ENCODE measurements at regions not wholly inside any gene's neighbourhood (a gene's known extent, or its start where the extent isn't known, plus 50 kb on each side); places are given as distances from the start of the nearest gene placed in this dataset.

DNA sequence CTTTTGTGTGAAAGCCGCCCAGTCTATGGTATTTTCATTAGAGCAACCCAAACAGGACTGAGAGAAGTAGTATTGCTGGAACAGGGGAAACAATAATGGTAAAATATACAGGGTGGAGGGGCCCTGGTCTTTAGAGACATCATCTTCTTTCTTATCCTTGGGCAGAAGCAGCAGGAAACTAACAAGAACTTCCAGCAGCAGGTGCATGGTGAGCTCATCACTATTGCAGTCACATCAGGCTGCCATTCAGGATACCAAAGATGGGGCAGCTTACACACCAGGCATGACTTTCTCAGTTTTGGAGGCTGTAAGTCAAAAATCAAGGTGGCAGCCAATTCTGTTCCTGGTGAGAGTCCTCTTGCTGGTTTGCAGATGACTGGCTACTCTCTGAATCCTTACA, 478.3 kb upstream of the RUNX1 start:
- Histone ChIP-seq H3K4me3 (no peak overlapping the region), H3K36me3 (no peaks in the 10 kb centered on the region), H3K27me3 (no peaks in the 10 kb centered on the region), H3K4me1 (peaks cover 12% of the 10 kb centered on the region), H3K9me3 (no peaks in the 10 kb centered on the region), H3K27ac (no peak overlapping the region)
- TF ChIP-seq EP300 (IDR thresholded peaks at IDR 0.05) = no peak
- TF ChIP-seq POLR2AphosphoS5 (IDR thresholded peaks at IDR 0.05) = no peak
- TF ChIP-seq, protein P1, sequence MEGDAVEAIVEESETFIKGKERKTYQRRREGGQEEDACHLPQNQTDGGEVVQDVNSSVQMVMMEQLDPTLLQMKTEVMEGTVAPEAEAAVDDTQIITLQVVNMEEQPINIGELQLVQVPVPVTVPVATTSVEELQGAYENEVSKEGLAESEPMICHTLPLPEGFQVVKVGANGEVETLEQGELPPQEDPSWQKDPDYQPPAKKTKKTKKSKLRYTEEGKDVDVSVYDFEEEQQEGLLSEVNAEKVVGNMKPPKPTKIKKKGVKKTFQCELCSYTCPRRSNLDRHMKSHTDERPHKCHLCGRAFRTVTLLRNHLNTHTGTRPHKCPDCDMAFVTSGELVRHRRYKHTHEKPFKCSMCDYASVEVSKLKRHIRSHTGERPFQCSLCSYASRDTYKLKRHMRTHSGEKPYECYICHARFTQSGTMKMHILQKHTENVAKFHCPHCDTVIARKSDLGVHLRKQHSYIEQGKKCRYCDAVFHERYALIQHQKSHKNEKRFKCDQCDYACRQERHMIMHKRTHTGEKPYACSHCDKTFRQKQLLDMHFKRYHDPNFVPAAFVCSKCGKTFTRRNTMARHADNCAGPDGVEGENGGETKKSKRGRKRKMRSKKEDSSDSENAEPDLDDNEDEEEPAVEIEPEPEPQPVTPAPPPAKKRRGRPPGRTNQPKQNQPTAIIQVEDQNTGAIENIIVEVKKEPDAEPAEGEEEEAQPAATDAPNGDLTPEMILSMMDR (IDR thresholded peaks at IDR 0.05) = no peak
- no peak for TF ChIP-seq POLR2A (IDR thresholded peaks at IDR 0.05)
- 100% methylated on average over 1 of the region's 1 CpG for WGBS
- DNase-seq (ENCODE audit: low spot score in 2 of 2) = no peak

DNA sequence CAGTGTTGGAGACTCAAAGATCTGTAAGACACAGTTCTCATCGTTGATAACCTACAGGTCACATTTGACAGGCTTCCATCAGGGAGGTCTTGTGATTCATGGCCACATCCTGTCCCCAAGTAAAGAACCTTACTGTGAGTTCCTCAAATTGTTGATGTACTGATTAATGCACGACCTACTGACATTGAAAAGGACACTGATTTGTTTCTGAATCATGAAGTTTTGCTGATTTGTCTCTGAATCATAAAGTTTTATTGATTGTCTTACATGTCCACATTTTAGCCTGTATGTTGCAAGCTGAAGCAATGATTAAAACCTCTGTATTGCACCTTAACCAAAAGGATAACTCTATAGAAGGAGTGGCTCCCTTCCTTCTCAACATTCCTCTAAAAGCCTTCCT, 476.3 kb upstream of the RUNX1 start:
- Histone ChIP-seq H3K9me3 (no peaks in the 10 kb centered on the region), H3K4me1 (peaks cover 12% of the 10 kb centered on the region), H3K36me3 (no peaks in the 10 kb centered on the region), H3K4me3 (no peak overlapping the region), H3K27ac (no peak overlapping the region), H3K27me3 (no peaks in the 10 kb centered on the region)
- DNase-seq (ENCODE audit: low spot score in 2 of 2) = no peak
- WGBS = 46% methylated on average over 2 of the region's 2 CpGs
- TF ChIP-seq, protein P1 (IDR thresholded peaks at IDR 0.05) = no peak
- TF ChIP-seq POLR2AphosphoS5 (IDR thresholded peaks at IDR 0.05) (no peak), EP300 (IDR thresholded peaks at IDR 0.05) (no peak), POLR2A (IDR thresholded peaks at IDR 0.05) (no peak)

DNA sequence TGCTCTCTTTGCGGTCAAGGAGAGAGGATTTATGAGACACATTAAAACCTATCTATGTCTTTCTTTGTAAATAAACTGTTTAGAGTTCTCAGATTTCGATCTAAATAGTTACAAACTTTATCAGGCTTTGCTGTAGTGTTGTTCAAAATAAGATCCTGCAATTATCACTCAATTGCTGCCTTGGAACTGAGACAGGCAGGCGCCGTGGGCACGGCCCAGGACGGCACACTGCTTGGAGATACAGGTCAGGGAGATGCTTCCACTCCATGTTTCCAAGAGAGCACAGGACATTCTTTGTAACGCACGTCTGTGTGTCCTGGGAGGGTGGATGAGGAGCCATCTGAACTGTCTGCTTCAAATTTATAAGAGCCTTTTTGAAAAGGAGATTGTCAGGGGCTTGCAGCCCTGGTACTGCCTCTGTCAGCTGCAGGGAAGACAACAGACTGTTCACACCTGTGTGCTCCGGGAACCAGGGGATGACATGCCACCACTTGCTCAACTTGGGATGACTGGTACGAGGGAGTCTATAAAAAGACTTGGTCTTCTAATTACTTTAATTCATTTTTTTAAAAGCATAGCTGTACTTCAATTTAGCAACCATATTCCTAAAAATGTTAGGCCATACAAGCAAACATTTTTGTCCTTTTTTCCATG, 472.9 kb upstream of the RUNX1 start:
- no peak overlapping the region for H3K27ac ChIP-seq
- H3K4me1 ChIP-seq = no peaks in the 10 kb centered on the region
- H3K36me3 ChIP-seq = no peaks in the 10 kb centered on the region
- no peaks in the 10 kb centered on the region for H3K27me3 ChIP-seq
- H3K9me3 ChIP-seq = no peaks in the 10 kb centered on the region
- no peak for DNase-seq (ENCODE audit: low spot score in 2 of 2)
- no peak overlapping the region for H3K4me3 ChIP-seq
- 75% methylated on average over 10 of the region's 10 CpGs for WGBS
- TF ChIP-seq POLR2AphosphoS5 (IDR thresholded peaks at IDR 0.05) (no peak), POLR2A (IDR thresholded peaks at IDR 0.05) (no peak), EP300 (IDR thresholded peaks at IDR 0.05) (no peak)
- TF ChIP-seq, protein P1 (IDR thresholded peaks at IDR 0.05) = no peak

DNA sequence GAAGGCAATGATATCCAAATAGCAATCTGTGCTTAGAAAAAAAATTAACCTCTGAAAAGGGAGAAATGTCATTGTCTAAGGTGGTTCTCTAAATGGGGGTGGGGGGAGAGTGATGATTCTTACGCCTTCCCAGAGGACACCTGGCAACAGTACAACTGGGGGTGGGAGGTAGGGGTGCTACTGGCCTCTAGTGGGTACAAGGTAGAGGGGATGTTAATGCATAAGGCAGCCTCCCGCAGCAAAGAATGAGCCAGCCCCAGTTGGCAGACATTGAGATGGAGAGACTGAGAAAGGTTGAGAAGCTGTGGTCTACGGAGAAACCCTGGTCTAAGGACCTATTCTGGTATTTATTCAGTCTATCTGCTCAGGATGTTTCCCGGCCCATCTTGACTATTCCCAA, 472.2 kb upstream of the RUNX1 start:
- WGBS = 92% methylated on average over 4 of the region's 4 CpGs
- Histone ChIP-seq H3K4me3 (no peak overlapping the region), H3K27ac (no peak overlapping the region), H3K27me3 (no peaks in the 10 kb centered on the region), H3K36me3 (no peaks in the 10 kb centered on the region), H3K9me3 (no peaks in the 10 kb centered on the region), H3K4me1 (no peaks in the 10 kb centered on the region)
- TF ChIP-seq POLR2A (IDR thresholded peaks at IDR 0.05) (no peak), EP300 (IDR thresholded peaks at IDR 0.05) (no peak), POLR2AphosphoS5 (IDR thresholded peaks at IDR 0.05) (no peak)
- TF ChIP-seq, protein P1 (IDR thresholded peaks at IDR 0.05) = no peak
- no peak for DNase-seq (ENCODE audit: low spot score in 2 of 2)

DNA sequence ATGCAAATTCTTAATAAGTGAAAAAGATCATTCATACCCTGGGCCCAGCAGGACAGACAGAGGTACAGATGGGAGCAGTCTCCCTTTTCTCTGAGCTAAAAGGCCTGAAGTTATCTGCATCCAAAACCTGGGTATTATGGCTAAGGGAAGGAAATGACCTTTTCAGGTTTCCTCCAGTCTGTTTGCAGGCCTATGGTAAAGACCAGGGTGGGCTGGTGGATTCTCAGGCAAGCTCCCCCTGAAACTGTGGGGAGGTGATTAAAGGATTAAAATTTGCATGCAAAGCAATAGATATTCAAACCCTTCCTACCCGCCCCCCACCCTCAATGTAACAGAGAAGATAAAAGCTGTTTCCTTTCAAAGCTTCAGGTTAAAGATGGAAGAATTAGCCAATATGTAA, 471.8 kb upstream of the RUNX1 start:
- DNase-seq (ENCODE audit: low spot score in 2 of 2) = no peak
- Histone ChIP-seq H3K4me1 (no peaks in the 10 kb centered on the region), H3K27ac (no peak overlapping the region), H3K4me3 (no peak overlapping the region), H3K36me3 (no peaks in the 10 kb centered on the region), H3K27me3 (no peaks in the 10 kb centered on the region), H3K9me3 (no peaks in the 10 kb centered on the region)
- WGBS = 85% methylated on average over 1 of the region's 1 CpG
- TF ChIP-seq POLR2A (IDR thresholded peaks at IDR 0.05) = no peak
- TF ChIP-seq EP300 (IDR thresholded peaks at IDR 0.05) = no peak
- no peak for TF ChIP-seq POLR2AphosphoS5 (IDR thresholded peaks at IDR 0.05)
- TF ChIP-seq, protein P1 (IDR thresholded peaks at IDR 0.05) = no peak

Data from suprapubic skin (tissue), 4 donors.